Nephron progenitor cell (in vitro differentiated cells): ENCODE measurements at regions not wholly inside any gene's neighbourhood (a gene's known extent, or its start where the extent isn't known, plus 50 kb on each side); places are given as distances from the start of the nearest gene placed in this dataset.

ENCODE experiments used
- DNase-seq: peaks from one replicate; pipeline ENCODE4 v3.0.0; 2021
- H3K27ac Mint-ChIP-seq: 2 replicates; pipeline ENCODE4 v1.8.0; 2021; ENCODE audit warnings: mild to moderate bottlenecking, moderate library complexity, mixed read lengths
- H3K27me3 Mint-ChIP-seq: 2 replicates; pipeline ENCODE4 v1.8.0; 2021; ENCODE audit warnings: mild to moderate bottlenecking, low read depth, mixed read lengths; ENCODE audit not compliant: poor library complexity
- H3K36me3 Mint-ChIP-seq: 2 replicates; pipeline ENCODE4 v1.8.0; 2021; ENCODE audit warnings: low read depth, mixed read lengths
- H3K4me1 Mint-ChIP-seq: 2 replicates; pipeline ENCODE4 v1.8.0; 2021; ENCODE audit warnings: mixed read lengths
- H3K4me3 Mint-ChIP-seq: 2 replicates; pipeline ENCODE4 v1.8.0; 2021; ENCODE audit warnings: mild to moderate bottlenecking, moderate library complexity, mixed read lengths
- H3K9me3 Mint-ChIP-seq: 2 replicates; pipeline ENCODE4 v1.8.0; 2021; ENCODE audit warnings: mild to moderate bottlenecking, moderate library complexity, mixed read lengths
- TF ChIP-seq, protein P1 (sequence below): fragments of 200-600 bp; sonication (generic); IDR thresholded peaks from 2 replicates; pipeline ENCODE4 v1.5.0; 2021; ENCODE audit warnings: antibody characterized with exemption

DNA sequence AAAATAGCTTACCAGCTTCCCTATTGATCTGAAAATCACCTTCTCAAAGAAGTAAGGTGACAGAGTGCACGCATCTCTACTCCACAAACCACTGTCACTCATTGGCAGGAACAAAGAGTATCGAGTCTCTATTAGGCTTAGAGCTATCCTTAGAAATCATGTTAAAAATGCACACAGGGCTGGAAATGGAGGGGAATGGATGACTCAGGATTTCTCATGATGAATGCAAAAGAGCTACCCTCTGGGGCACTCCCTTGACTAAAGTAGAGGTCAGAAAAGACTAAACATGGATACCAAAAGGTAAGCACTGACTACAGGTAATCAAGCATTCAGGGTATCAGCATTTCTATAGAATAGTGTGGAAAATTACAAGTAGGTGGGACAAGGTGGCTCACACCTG lies 96.1 kb upstream of the ANO4 start:
- no peak overlapping the region for H3K27ac Mint-ChIP-seq
- H3K4me3 Mint-ChIP-seq, result no peak overlapping the region
- TF ChIP-seq, protein P1, sequence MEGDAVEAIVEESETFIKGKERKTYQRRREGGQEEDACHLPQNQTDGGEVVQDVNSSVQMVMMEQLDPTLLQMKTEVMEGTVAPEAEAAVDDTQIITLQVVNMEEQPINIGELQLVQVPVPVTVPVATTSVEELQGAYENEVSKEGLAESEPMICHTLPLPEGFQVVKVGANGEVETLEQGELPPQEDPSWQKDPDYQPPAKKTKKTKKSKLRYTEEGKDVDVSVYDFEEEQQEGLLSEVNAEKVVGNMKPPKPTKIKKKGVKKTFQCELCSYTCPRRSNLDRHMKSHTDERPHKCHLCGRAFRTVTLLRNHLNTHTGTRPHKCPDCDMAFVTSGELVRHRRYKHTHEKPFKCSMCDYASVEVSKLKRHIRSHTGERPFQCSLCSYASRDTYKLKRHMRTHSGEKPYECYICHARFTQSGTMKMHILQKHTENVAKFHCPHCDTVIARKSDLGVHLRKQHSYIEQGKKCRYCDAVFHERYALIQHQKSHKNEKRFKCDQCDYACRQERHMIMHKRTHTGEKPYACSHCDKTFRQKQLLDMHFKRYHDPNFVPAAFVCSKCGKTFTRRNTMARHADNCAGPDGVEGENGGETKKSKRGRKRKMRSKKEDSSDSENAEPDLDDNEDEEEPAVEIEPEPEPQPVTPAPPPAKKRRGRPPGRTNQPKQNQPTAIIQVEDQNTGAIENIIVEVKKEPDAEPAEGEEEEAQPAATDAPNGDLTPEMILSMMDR, result no peak
- H3K4me1 Mint-ChIP-seq, result no peaks in the 10 kb centered on the region
- DNase-seq, result no peak
- H3K27me3 Mint-ChIP-seq, result peaks cover 32% of the 10 kb centered on the region
- no peaks in the 10 kb centered on the region for H3K36me3 Mint-ChIP-seq
- no peaks in the 10 kb centered on the region for H3K9me3 Mint-ChIP-seq

DNA sequence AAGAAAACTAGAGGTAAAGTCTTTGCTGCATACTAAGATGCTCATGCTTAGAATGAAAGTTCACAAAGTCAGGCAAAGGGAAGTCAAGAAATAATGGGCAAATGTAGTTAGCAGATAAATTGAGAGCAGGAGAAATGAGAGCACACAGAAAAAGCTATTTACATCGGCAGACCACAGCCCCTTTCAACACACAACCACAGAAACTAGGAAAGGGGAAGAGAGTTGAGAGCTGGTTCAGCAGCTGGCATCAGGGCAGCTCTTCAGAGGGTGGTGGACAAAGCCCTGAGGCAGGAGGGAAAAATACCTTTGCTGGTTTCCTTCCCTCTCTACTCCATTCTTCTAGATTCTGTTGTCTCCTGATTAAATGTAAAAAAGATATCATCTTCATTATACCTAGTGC lies 95.4 kb upstream of the ANO4 start:
- TF ChIP-seq, protein P1, result no peak
- H3K27ac Mint-ChIP-seq, result no peak overlapping the region
- H3K4me1 Mint-ChIP-seq, result no peaks in the 10 kb centered on the region
- H3K36me3 Mint-ChIP-seq, result no peaks in the 10 kb centered on the region
- H3K27me3 Mint-ChIP-seq, result peaks cover 29% of the 10 kb centered on the region
- no peak overlapping the region for H3K4me3 Mint-ChIP-seq
- DNase-seq, result no peak
- H3K9me3 Mint-ChIP-seq, result no peaks in the 10 kb centered on the region

DNA sequence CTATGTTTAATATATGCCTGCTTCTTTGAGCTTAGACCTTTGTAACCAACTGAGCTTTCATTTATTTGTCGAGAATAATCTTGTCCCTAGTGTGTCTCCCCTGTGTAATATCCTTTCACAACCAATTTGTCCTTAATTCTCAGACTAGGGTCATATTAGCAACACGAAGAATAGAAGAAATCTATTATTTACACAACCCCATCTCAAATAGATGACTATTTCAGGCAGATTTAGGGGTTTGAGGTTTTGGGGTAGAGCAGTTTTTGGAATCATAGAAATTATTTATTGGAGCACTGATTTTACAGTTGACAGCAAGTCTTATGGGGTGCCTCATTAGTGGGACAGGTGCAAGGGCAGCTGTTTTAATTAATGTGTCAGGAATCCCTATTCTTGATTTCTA lies 91.2 kb upstream of the ANO4 start:
- no peak for DNase-seq
- H3K27me3 Mint-ChIP-seq, result peaks cover 33% of the 10 kb centered on the region
- TF ChIP-seq, protein P1, result no peak
- H3K27ac Mint-ChIP-seq, result no peak overlapping the region
- H3K9me3 Mint-ChIP-seq, result no peaks in the 10 kb centered on the region
- no peak overlapping the region for H3K4me3 Mint-ChIP-seq
- H3K36me3 Mint-ChIP-seq, result no peaks in the 10 kb centered on the region
- H3K4me1 Mint-ChIP-seq, result no peaks in the 10 kb centered on the region

DNA sequence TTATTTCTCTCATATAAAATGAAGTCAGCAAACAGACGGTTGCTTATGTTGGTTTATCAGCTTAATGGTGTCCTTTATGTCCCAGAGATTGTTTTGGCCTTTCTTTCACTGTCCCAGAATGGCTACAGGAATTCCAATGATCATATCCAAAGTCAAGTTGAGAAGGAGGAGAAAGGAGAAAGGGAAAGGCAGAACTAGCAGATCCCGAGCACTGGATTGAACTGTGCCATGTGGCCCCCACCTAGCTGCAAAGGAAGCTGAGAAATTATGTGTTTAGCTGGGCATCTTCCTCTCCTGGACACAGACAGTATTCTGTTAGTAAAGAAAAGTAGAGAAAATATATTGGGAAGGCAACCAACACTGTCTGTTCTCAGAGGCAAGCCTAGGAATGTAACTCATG lies 90.7 kb upstream of the ANO4 start:
- DNase-seq, result no peak
- TF ChIP-seq, protein P1, result no peak
- Mint-ChIP-seq H3K27me3 (peaks cover 32% of the 10 kb centered on the region), H3K4me3 (no peak overlapping the region), H3K27ac (no peak overlapping the region), H3K4me1 (no peaks in the 10 kb centered on the region), H3K36me3 (no peaks in the 10 kb centered on the region), H3K9me3 (no peaks in the 10 kb centered on the region)

DNA sequence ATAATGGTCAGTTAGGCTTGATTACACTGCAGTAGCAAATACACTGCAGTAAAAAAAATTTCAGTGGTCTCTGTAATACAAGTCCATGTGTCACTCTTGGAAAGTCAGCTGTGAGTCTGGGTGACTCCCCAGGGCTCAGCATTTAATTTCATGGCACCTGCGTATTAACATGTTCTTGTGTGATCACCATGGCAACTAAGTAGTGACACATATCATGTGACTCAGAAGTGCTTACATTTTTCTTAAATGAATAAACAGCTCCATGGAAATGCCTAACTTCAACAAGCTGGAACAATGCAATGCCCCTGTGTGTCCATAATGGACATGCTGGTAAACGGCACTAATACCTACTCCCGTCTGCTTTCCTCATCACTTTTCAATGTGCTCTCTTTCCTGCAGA lies 88.5 kb upstream of the ANO4 start:
- DNase-seq, result no peak

DNA sequence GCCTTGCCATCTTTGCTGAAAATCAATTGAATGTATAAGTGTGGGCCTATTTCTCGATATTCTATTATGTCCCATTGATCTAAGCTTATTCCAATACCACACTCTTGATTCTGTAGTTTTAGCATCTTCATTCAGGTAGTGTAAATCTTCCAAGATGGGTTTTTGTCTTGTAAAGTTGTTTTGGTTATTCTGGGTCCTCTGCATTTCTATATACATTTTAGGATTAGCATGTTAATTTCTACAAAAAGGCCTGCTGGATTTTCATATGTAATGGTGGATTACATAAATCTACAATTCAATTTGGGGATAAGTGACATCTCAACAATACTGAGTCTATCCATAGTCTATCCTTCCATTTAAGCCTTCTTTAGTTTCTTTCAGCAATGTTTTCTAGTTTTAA lies 86.0 kb upstream of the ANO4 start:
- TF ChIP-seq, protein P1, result no peak
- no peak for DNase-seq
- H3K4me1 Mint-ChIP-seq, result no peaks in the 10 kb centered on the region
- H3K9me3 Mint-ChIP-seq, result no peaks in the 10 kb centered on the region
- H3K27me3 Mint-ChIP-seq, result peaks cover 25% of the 10 kb centered on the region
- H3K4me3 Mint-ChIP-seq, result no peak overlapping the region
- no peak overlapping the region for H3K27ac Mint-ChIP-seq
- H3K36me3 Mint-ChIP-seq, result no peaks in the 10 kb centered on the region

More for the DNA sequence above, 88.5 kb upstream of the ANO4 start:
- Mint-ChIP-seq H3K4me1 (no peaks in the 10 kb centered on the region), H3K9me3 (no peaks in the 10 kb centered on the region), H3K36me3 (no peaks in the 10 kb centered on the region), H3K27ac (no peak overlapping the region), H3K27me3 (peaks cover 24% of the 10 kb centered on the region), H3K4me3 (no peak overlapping the region)
- TF ChIP-seq, protein P1, result no peak
